ENCODE measurements at regions not wholly inside any gene's neighbourhood (a gene's known extent, or its start where the extent isn't known, plus 50 kb on each side); places are given as distances from the start of the nearest gene placed in this dataset.

GRCh38 chr5:125327676-125328075 lies 581.2 kb upstream of the ZNF608 start:
- no peaks in the 10 kb centered on the region; the same call in 1 of the 2 replicates for H3K4me1 ChIP-seq (ENCODE audit: control insufficient read depth, insufficient read depth, low read length)
- no peaks in the 10 kb centered on the region for H3K9me3 ChIP-seq (ENCODE audit: control insufficient read depth, insufficient read depth, low read length)
- no peak for DNase-seq (ENCODE audit: low read depth, low spot score)

GRCh38 chr5:125331987-125332598 lies 585.7 kb upstream of the ZNF608 start:
- Histone ChIP-seq H3K9me3 (ENCODE audit: control insufficient read depth, insufficient read depth, low read length) (no peaks in the 10 kb centered on the region), H3K4me1 (ENCODE audit: control insufficient read depth, insufficient read depth, low read length) (no peaks in the 10 kb centered on the region; the same call in 1 of the 2 replicates), H3K27ac (ENCODE audit: low read length) (no peak overlapping the region), H3K27me3 (ENCODE audit: control insufficient read depth, insufficient read depth, low read length) (no peaks in the 10 kb centered on the region), H3K4me3 (ENCODE audit: low read length) (no peak overlapping the region), H3K36me3 (ENCODE audit: control insufficient read depth, insufficient read depth, low read length) (no peaks in the 10 kb centered on the region)
- DNase-seq (ENCODE audit: low read depth, low spot score) = no peak
- WGBS (ENCODE audit: insufficient coverage, insufficient read length) = no CpG with 5 or more reads among the region's 1 CpG

More at GRCh38 chr5:125327676-125328075, 581.2 kb upstream of the ZNF608 start:
- H3K27me3 ChIP-seq (ENCODE audit: control insufficient read depth, insufficient read depth, low read length) = no peaks in the 10 kb centered on the region
- no CpG with 5 or more reads among the region's 3 CpGs for WGBS (ENCODE audit: insufficient coverage, insufficient read length)
- H3K36me3 ChIP-seq (ENCODE audit: control insufficient read depth, insufficient read depth, low read length) = no peaks in the 10 kb centered on the region
- no peak overlapping the region for H3K27ac ChIP-seq (ENCODE audit: low read length)
- H3K4me3 ChIP-seq (ENCODE audit: low read length) = no peak overlapping the region

- Histone ChIP-seq H3K27me3 (ENCODE audit: control insufficient read depth, insufficient read depth, low read length) (no peaks in the 10 kb centered on the region), H3K4me3 (ENCODE audit: low read length) (no peak overlapping the region), H3K9me3 (ENCODE audit: control insufficient read depth, insufficient read depth, low read length) (no peaks in the 10 kb centered on the region), H3K36me3 (ENCODE audit: control insufficient read depth, insufficient read depth, low read length) (no peaks in the 10 kb centered on the region), H3K4me1 (ENCODE audit: control insufficient read depth, insufficient read depth, low read length) (peaks cover 1% of the 10 kb centered on the region; the same call in 1 of the 2 replicates), H3K27ac (ENCODE audit: low read length) (no peak overlapping the region)
- no peak for DNase-seq (ENCODE audit: low read depth, low spot score)
- WGBS (ENCODE audit: insufficient coverage, insufficient read length) = no CpG with 5 or more reads among the region's 2 CpGs
These were observed 587.0 kb upstream of the ZNF608 start for GRCh38 chr5:125333416-125333815.

GRCh38 chr5:125336401-125336800 lies 590.0 kb upstream of the ZNF608 start:
- Histone ChIP-seq H3K9me3 (ENCODE audit: control insufficient read depth, insufficient read depth, low read length) (no peaks in the 10 kb centered on the region), H3K36me3 (ENCODE audit: control insufficient read depth, insufficient read depth, low read length) (no peaks in the 10 kb centered on the region), H3K4me1 (ENCODE audit: control insufficient read depth, insufficient read depth, low read length) (peaks cover 1% of the 10 kb centered on the region; the same call in 1 of the 2 replicates), H3K27ac (ENCODE audit: low read length) (no peak overlapping the region), H3K4me3 (ENCODE audit: low read length) (no peak overlapping the region), H3K27me3 (ENCODE audit: control insufficient read depth, insufficient read depth, low read length) (no peaks in the 10 kb centered on the region)
- DNase-seq (ENCODE audit: low read depth, low spot score) = no peak
- no CpG with 5 or more reads among the region's 2 CpGs for WGBS (ENCODE audit: insufficient coverage, insufficient read length)

- H3K4me3 ChIP-seq (ENCODE audit: low read length) = no peak overlapping the region
- H3K4me1 ChIP-seq (ENCODE audit: control insufficient read depth, insufficient read depth, low read length) = peaks cover 1% of the 10 kb centered on the region; the same call in 1 of the 2 replicates
- no peaks in the 10 kb centered on the region for H3K27me3 ChIP-seq (ENCODE audit: control insufficient read depth, insufficient read depth, low read length)
- no peaks in the 10 kb centered on the region for H3K36me3 ChIP-seq (ENCODE audit: control insufficient read depth, insufficient read depth, low read length)
- no peak for DNase-seq (ENCODE audit: low read depth, low spot score)
- H3K27ac ChIP-seq (ENCODE audit: low read length) = no peak overlapping the region
- H3K9me3 ChIP-seq (ENCODE audit: control insufficient read depth, insufficient read depth, low read length) = no peaks in the 10 kb centered on the region
- WGBS (ENCODE audit: insufficient coverage, insufficient read length) = no CpG with 5 or more reads among the region's 2 CpGs
These were observed 590.9 kb upstream of the ZNF608 start for GRCh38 chr5:125337294-125337693.

GRCh38 chr5:125338440-125339174 lies 592.2 kb upstream of the ZNF608 start:
- Histone ChIP-seq H3K27ac (ENCODE audit: low read length) (no peak overlapping the region), H3K4me3 (ENCODE audit: low read length) (no peak overlapping the region), H3K27me3 (ENCODE audit: control insufficient read depth, insufficient read depth, low read length) (no peaks in the 10 kb centered on the region), H3K4me1 (ENCODE audit: control insufficient read depth, insufficient read depth, low read length) (peaks cover 1% of the 10 kb centered on the region; the same call in 1 of the 2 replicates), H3K36me3 (ENCODE audit: control insufficient read depth, insufficient read depth, low read length) (no peaks in the 10 kb centered on the region), H3K9me3 (ENCODE audit: control insufficient read depth, insufficient read depth, low read length) (no peaks in the 10 kb centered on the region)
- DNase-seq (ENCODE audit: low read depth, low spot score) = no peak
- WGBS (ENCODE audit: insufficient coverage, insufficient read length) = no CpG with 5 or more reads among the region's 2 CpGs

- Histone ChIP-seq H3K27ac (ENCODE audit: low read length) (no peak overlapping the region), H3K4me3 (ENCODE audit: low read length) (no peak overlapping the region), H3K36me3 (ENCODE audit: control insufficient read depth, insufficient read depth, low read length) (no peaks in the 10 kb centered on the region), H3K4me1 (ENCODE audit: control insufficient read depth, insufficient read depth, low read length) (peaks cover 1% of the 10 kb centered on the region; the same call in 1 of the 2 replicates), H3K9me3 (ENCODE audit: control insufficient read depth, insufficient read depth, low read length) (no peaks in the 10 kb centered on the region), H3K27me3 (ENCODE audit: control insufficient read depth, insufficient read depth, low read length) (no peaks in the 10 kb centered on the region)
- DNase-seq (ENCODE audit: low read depth, low spot score) = no peak
- WGBS (ENCODE audit: insufficient coverage, insufficient read length) = 70% methylated on average over 1 of the region's 1 CpG
These were observed 595.0 kb upstream of the ZNF608 start for GRCh38 chr5:125341436-125341835.

GRCh38 chr5:125343015-125343414 lies 596.6 kb upstream of the ZNF608 start:
- Histone ChIP-seq H3K27ac (ENCODE audit: low read length) (no peak overlapping the region), H3K4me1 (ENCODE audit: control insufficient read depth, insufficient read depth, low read length) (no peaks in the 10 kb centered on the region), H3K9me3 (ENCODE audit: control insufficient read depth, insufficient read depth, low read length) (no peaks in the 10 kb centered on the region), H3K36me3 (ENCODE audit: control insufficient read depth, insufficient read depth, low read length) (no peaks in the 10 kb centered on the region), H3K4me3 (ENCODE audit: low read length) (no peak overlapping the region), H3K27me3 (ENCODE audit: control insufficient read depth, insufficient read depth, low read length) (no peaks in the 10 kb centered on the region)
- no peak for DNase-seq (ENCODE audit: low read depth, low spot score)
- no CpG with 5 or more reads among the region's 2 CpGs for WGBS (ENCODE audit: insufficient coverage, insufficient read length)

GRCh38 chr5:125346316-125346715 lies 599.9 kb upstream of the ZNF608 start:
- H3K36me3 ChIP-seq (ENCODE audit: control insufficient read depth, insufficient read depth, low read length) = no peaks in the 10 kb centered on the region
- H3K4me1 ChIP-seq (ENCODE audit: control insufficient read depth, insufficient read depth, low read length) = peaks cover 4% of the 10 kb centered on the region; the same call in 1 of the 2 replicates
- no CpG with 5 or more reads among the region's 5 CpGs for WGBS (ENCODE audit: insufficient coverage, insufficient read length)

GRCh38 chr5:125348221-125348692 lies 601.8 kb upstream of the ZNF608 start:
- no CpG with 5 or more reads among the region's 11 CpGs for WGBS (ENCODE audit: insufficient coverage, insufficient read length)
- H3K36me3 ChIP-seq (ENCODE audit: control insufficient read depth, insufficient read depth, low read length) = no peaks in the 10 kb centered on the region
- H3K27ac ChIP-seq (ENCODE audit: low read length) = no peak overlapping the region
- H3K27me3 ChIP-seq (ENCODE audit: control insufficient read depth, insufficient read depth, low read length) = no peaks in the 10 kb centered on the region
- H3K9me3 ChIP-seq (ENCODE audit: control insufficient read depth, insufficient read depth, low read length) = no peaks in the 10 kb centered on the region
- H3K4me3 ChIP-seq (ENCODE audit: low read length) = no peak overlapping the region
- DNase-seq (ENCODE audit: low read depth, low spot score) = no peak
- peaks cover 4% of the 10 kb centered on the region; the same call in 1 of the 2 replicates for H3K4me1 ChIP-seq (ENCODE audit: control insufficient read depth, insufficient read depth, low read length)

More at GRCh38 chr5:125346316-125346715, 599.9 kb upstream of the ZNF608 start:
- no peak overlapping the region for H3K4me3 ChIP-seq (ENCODE audit: low read length)
- H3K9me3 ChIP-seq (ENCODE audit: control insufficient read depth, insufficient read depth, low read length) = no peaks in the 10 kb centered on the region
- DNase-seq (ENCODE audit: low read depth, low spot score) = no peak
- H3K27me3 ChIP-seq (ENCODE audit: control insufficient read depth, insufficient read depth, low read length) = no peaks in the 10 kb centered on the region
- no peak overlapping the region for H3K27ac ChIP-seq (ENCODE audit: low read length)
